GM23248 (cell line): ENCODE measurements at regions not wholly inside any gene's neighbourhood (a gene's known extent, or its start where the extent isn't known, plus 50 kb on each side); places are given as distances from the start of the nearest gene placed in this dataset.
"Not testable (repeated sequence)": the region's sequence is repeated elsewhere in the genome, so short reads cannot be mapped to it uniquely, and the experiment has no call there.

Source experiments
- EZH2 ChIP-seq: fragments of 200-600 bp; sonication (generic); IDR thresholded peaks from 2 replicates; pipeline ENCODE4 v1.6.1; 2018; ENCODE audit warnings: antibody characterized with exemption, mild to moderate bottlenecking; ENCODE audit not compliant: insufficient read depth, poor library complexity, severe bottlenecking
- EZH2phosphoT487 ChIP-seq: fragments of 200-600 bp; sonication (generic); IDR thresholded peaks from 2 replicates; pipeline ENCODE4 v1.6.1; 2018; ENCODE audit warnings: antibody characterized with exemption, moderate library complexity, mild to moderate bottlenecking, low read depth; ENCODE audit not compliant: insufficient read depth

- not testable (repeated sequence) for TF ChIP-seq EZH2phosphoT487, EZH2
Observed at GRCh38 chr1:119267288-119267687, 101.3 kb upstream of the HAO2 start.
